ENCODE measurements at regions not wholly inside any gene's neighbourhood (a gene's known extent, or its start where the extent isn't known, plus 50 kb on each side); places are given as distances from the start of the nearest gene placed in this dataset.

- TF ChIP-seq CTCF (IDR thresholded peaks at IDR 0.05 in 2 of 3, conservative IDR thresholded peaks at IDR 0.05 in 1 of 3; ENCODE audit: control insufficient read depth in 2 of 3, extremely low read depth in 1 of 3, insufficient read depth in 1 of 3, low read depth in 3 of 3, low read length in 3 of 3) (no peak), POLR2AphosphoS5 (IDR thresholded peaks at IDR 0.05; ENCODE audit: low read length) (no peak), ZZZ3 (IDR thresholded peaks at IDR 0.05; ENCODE audit: control insufficient read depth, insufficient read length, low read depth) (no peak), BCLAF1 (IDR thresholded peaks at IDR 0.05) (no peak), MAX (IDR thresholded peaks at IDR 0.05; ENCODE audit: low read depth, low read length) (no peak), EZH2 (IDR thresholded peaks at IDR 0.05; ENCODE audit: borderline replicate concordance, control insufficient read depth, low read depth, low read length) (no peak), CHD2 (IDR thresholded peaks at IDR 0.05; ENCODE audit: borderline replicate concordance, low read depth, low read length) (no peak), JUNB (IDR thresholded peaks at IDR 0.05) (no peak), ZNF274 (IDR thresholded peaks at IDR 0.05; ENCODE audit: insufficient read depth, insufficient read length) (no peak)
These were observed 238.2 kb downstream of the C4orf33 start for GRCh38 chr4:129334136-129334535.

All from GM12878 (cell line).